GM18508 (cell line): ENCODE measurements at regions not wholly inside any gene's neighbourhood (a gene's known extent, or its start where the extent isn't known, plus 50 kb on each side); places are given as distances from the start of the nearest gene placed in this dataset.

ENCODE experiments used
- ATAC-seq: cut with Tn5 transposase; IDR thresholded peaks from one replicate; pipeline ENCODE4 v1.9.1; 2021; ENCODE audit warnings: moderate number of reproducible peaks; ENCODE audit not compliant: insufficient read depth, unreplicated experiment

DNA sequence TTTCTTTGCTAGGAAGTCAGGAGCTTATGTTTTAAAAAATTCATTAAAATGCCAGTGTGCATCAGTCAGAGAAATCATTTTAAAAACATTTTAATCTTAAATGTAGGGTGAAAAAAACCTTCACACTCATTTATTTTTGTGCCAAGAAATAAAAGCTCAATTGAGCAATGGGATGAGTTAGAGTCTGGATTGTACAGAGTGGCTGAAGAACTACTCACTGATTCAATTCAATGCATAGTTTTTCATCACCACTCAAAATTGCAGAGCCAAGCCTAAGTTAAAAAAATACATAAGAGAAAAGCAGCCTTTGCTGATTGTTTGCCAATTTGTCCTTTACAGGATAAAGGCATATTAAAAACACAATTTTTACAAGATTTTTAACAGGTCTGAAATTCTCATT lies 168.2 kb upstream of the DMRTA1 start:
- ATAC-seq = no peak

- ATAC-seq = no peak
Observed at GRCh38 chr9:22279636-22280035, 167.0 kb upstream of the DMRTA1 start.

GRCh38 chr9:22285066-22285465 lies 161.6 kb upstream of the DMRTA1 start:
- ATAC-seq = no peak

DNA sequence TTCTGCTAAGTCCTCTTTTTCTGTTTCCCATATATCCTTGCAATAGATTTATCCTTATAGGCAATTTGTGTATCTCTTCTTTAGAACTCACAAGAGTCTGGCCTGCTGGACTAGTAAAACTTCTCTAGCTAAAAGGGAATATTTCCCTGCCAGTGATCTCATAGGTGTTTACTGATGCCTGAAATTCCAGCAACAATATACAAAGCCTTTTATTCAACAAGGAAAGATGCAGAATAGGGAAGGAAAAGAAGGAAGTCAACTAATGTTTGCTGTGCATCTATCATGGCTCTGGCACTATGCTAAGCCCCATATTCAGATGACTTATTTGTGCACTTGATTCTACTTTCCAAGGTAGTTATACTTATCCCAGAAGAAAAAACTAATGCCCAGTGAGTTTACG lies 160.0 kb upstream of the DMRTA1 start:
- ATAC-seq = no peak

GRCh38 chr9:22288661-22289060 lies 158.0 kb upstream of the DMRTA1 start:
- ATAC-seq = no peak

DNA sequence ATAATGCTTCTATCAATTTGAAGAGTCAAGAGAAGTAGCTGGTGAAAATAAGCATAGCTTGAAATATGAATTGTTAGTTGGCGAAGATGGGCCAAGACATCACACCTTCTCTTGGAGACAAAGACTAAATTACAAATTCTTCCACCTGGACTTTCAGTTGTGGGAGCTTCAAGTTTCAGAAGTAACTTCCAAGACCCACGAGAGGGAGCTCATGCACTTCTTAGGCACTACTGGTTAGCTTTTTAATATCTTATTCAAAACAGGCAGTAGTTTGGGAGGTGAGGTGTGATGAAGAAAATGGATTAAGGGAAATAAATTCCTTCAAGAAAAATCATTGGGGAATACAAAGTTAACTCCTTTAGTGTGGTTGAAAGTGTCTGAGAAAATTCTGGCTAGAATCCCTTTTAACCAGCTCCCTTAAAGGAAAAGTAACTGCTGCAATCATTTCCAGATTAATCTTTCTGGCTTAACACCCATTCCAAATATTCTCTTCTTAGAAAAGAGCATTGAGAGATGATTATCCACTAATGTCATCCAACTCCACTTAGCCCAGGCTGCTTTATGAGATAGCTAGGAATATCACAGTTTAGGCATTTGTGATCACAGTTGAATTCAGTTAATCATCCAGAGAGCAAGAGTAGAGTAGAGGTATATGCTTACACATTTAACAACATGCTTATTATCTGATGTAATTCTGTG lies 139.5 kb upstream of the DMRTA1 start:
- ATAC-seq = no peak

GRCh38 chr9:22308177-22308576 lies 138.4 kb upstream of the DMRTA1 start:
- no peak for ATAC-seq

DNA sequence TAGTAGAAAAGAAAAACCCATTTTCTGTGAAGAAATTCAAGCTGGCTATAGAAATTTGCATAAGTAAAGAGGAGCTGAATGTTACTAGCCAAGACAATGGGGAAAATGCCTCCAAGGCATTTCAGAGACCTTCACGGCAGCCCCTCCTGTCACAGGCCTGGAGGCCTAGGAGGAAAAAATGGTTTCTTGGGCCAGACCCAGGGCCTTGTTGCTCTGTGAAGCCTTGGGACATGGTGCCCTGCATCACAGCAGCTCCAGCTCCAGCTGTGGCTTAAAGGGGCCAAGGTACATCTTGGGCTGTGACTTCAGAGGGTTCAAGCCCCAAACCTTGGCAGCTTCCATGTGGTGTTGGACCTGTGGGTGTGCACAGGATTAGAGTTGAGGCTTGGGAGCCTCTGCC lies 130.0 kb upstream of the DMRTA1 start:
- no peak for ATAC-seq

- ATAC-seq = no peak
Observed at GRCh38 chr9:22331533-22331932, 115.1 kb upstream of the DMRTA1 start.

DNA sequence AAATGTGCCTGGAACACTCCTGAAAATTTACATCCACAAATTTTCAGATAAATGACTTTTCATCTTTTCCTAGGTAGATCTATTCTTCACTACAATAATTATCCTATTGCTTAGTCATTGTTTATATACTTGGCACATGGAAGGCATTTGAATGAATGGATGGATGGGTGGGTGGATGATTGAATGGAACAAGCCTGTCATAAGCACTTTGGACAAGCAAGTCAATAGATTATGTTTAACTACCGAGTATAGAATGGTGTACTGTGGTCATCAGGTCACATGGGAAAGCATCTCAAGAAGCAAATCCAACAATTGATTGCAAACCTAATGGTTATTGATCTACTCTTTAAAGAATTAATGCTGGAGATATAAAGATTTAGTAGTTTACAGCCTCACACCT lies 114.4 kb upstream of the DMRTA1 start:
- no peak for ATAC-seq

GRCh38 chr9:22337261-22337660 lies 109.4 kb upstream of the DMRTA1 start:
- ATAC-seq = no peak

GRCh38 chr9:22342491-22343217 lies 104.0 kb upstream of the DMRTA1 start:
- no peak for ATAC-seq

GRCh38 chr9:22343218-22343611 lies 103.4 kb upstream of the DMRTA1 start:
- no peak for ATAC-seq

GRCh38 chr9:22354699-22355384 lies 91.8 kb upstream of the DMRTA1 start:
- no peak for ATAC-seq

DNA sequence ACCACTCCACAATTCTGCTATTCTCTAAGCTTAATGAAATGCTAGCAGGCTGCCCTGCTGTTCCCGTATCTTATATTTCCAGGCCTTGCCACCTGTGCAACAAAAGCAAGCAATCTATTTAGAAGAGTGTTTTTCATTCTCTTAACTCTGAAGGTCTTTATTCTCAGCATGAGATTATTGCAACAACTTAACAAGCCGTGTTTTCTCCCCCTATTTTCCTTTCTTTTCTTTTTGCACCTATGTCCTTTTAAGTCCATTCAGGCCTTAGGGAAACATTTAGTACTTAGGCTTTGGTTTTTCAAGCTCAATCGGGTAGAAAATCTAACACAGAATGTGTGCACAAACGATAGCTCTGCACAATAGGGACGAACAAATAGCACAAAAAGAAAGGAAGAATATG lies 89.6 kb upstream of the DMRTA1 start:
- ATAC-seq = no peak

DNA sequence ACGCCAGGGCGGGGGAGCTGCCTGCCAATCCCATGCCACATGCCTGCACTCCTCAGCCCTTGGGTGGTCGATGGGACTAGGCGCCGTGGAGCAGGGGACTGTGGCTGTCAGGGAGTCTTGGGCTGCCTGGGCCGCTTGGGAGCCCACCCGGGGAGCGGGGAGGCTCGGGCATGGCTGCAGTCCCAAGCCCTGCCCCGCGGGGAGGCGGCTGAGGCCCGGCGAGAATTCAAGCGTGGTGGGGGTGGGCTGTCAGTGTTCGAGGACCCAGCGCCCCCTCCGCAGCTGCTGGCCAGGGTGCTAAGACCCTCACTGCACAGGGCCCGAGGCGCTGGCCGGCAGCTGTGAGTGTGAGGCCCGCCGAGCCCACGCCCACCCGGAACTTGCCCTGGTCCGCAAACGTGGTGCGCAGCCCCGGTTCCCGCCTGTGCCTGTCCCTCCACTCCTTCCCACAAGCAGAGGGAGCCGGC lies 83.2 kb upstream of the DMRTA1 start:
- no peak for ATAC-seq

DNA sequence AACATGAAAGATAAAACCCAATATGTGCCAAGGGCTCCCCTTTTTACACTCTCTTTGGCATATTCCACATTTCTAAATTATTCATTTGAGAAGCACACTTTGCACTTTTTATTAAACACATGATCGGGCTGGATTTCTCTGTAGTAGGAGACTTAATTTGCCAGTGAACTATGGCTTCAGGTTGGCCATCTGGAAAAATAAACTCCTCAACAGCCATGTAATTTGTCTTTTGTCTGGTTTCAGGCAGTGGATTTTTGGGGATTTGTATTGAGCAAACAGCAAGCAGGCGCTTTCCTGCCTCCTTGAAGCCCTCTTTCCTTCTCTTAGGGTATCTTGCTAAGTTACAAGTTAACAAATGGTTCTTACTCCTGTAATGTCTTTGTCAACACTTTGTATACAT lies 73.0 kb upstream of the DMRTA1 start:
- ATAC-seq = no peak

DNA sequence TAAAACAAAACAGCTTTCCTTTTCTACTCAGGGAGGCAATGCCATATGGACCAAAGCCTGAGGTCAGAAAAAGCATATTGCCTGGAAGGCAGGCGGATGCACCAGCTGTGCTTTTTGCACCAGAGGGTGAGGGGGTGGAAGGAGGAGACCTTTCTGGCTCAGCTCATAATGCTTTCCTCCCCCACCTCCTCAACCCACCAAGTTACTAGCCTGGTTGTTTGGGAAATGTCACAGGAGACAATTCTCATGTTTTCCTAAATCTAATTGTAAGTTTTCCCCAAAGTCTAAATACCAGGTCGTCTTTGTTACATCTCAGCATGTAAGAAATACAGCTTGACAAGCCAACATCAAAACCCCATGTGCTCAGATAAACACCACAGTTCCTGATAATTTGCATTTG lies 72.6 kb upstream of the DMRTA1 start:
- ATAC-seq = no peak

GRCh38 chr9:22379272-22379671 lies 67.4 kb upstream of the DMRTA1 start:
- ATAC-seq = no peak

DNA sequence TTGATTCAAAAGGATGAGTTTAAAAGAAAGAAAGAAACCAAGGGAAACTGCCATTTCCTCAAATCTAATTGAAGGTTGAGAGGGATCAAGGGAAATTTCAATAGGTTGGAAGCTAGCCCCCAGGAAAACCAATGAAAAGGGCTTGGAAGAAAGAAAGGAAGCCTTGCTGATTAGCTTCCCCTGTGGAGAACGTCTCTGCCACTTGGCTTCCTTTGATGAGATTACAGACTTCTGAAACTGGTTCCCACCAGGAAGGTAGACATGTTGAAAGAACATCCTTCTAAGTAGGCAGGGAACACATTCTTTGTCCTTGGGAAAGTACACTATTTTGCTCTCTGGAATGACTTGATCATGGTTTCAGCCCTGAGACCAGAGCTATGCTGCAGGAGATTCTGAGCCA lies 65.5 kb upstream of the DMRTA1 start:
- ATAC-seq = no peak

DNA sequence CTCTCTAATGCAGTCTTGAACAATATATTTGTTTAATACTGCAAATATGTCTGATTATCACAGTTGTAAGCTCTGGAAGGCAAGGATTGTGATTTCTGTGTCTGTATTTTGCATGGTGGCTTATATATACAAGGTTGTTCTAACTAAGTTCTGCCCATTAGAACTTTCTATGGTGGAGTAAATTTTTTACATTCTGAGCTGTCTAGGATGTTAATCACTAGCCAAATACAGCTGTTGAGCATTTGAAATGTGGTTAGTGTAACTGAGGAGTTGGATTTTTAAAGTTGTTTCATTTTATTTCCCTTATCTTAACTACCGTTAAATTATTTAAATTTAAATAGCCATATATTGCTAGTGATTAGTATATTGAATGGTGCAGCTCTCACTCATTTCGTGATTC lies 64.3 kb upstream of the DMRTA1 start:
- ATAC-seq = no peak
